ENCODE measurements at regions not wholly inside any gene's neighbourhood (a gene's known extent, or its start where the extent isn't known, plus 50 kb on each side); places are given as distances from the start of the nearest gene placed in this dataset.

- no peak for DNase-seq
Observed at GRCh38 chr7:85567983-85568382, 381.1 kb upstream of the SEMA3D start.

DNA sequence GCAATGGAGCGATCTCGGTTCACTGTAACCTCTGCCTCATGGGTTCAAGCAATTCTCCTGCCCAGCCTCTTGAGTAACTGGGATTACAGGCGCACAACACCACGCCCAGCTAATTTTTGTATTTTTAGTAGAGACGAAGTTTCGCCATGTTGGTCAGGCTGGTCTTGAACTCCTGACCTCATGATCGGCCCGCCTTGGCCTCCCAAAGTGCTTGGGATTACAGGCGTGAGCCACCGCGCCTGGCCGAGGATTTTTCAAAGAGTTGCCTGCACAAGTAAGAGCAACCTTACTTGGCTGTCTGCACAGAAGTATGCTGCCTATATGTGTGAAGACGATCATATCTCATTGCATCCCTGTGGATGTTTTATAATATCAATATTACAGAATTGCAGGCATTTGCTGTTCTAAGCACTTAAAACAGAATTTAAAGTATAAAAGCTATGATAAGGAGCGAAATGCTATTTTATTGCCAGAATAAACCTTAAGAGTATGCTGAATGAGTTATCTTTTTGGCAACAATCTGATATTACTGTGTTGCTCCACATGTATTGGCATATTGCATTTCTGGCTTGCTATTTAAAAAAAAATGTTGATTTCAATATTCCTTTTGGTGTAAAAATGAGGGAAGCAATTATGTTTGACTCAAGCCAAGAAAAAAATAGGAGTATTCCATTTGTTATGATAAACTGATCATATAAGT is 379.4 kb upstream of the SEMA3D start:
- DNase-seq, result peak; percentile 82

- peak; percentile 87 for DNase-seq
Observed at GRCh38 chr7:85565276-85565675, 378.4 kb upstream of the SEMA3D start.

GRCh38 chr7:85564861-85565260 is 378.0 kb upstream of the SEMA3D start:
- peak; percentile 90 for DNase-seq

DNA sequence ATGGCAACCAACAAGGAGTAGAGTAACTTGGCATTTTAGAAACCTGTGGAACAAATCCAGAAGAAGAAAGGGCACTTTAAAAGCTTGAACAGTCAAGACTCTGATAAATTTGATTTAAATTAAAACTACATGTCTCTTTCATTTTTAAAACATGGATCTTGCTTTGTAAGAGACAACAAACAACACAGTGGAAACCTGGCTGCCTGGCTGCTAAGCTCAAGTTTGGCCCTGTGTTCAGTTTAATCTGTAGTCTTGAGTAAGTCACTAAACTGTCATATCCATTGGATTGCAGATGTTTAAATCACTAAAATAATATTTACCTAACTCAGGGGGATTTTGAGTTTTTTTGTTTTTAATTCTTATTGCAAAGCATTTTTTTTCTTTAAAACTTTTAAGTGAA is 374.9 kb upstream of the SEMA3D start:
- DNase-seq, result peak; percentile 24

DNA sequence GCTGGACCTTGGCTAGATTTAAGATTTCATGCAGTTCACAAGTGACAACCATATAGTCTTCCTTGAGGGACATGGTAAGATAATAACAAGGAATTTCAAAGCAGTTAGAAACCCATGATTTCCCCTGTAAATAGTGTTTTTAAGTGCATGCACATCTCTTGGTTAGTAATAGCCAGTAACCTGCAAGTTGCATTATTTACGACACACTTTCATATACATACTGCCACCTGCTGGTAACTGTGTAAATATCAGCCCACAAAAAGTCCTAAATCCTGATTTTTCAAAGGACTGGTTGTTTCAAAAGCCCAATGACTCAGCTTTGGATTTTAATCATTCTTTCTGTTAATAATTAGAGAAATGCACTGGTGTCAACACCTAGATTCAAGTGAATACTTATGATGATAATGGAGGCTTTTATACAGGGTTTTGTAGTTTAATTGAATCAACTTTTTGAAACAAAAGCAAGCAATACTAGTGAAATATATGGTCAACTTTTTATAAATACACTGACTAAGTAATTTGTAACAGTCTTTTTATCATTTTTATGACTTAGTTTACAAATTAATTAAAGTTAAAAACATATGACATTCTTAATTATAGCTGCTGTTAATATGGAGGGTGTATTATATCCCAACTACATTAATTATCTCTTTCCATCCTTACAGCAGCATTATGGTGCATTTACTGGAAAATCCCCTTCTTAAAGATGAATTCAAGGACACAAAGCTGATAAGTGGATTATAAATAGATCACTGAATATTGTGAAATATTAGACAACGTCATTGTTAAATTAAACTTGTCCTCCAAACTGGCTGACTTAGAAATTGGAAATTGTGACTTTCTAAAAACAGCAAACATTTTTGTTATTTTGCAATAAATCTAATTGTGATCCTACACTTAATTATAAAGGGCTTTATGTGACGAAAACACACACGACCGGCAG is 367.7 kb upstream of the SEMA3D start:
- peak; percentile 65 for DNase-seq

- no peak for DNase-seq
Observed at GRCh38 chr7:85535974-85536729, 349.3 kb upstream of the SEMA3D start.

DNA sequence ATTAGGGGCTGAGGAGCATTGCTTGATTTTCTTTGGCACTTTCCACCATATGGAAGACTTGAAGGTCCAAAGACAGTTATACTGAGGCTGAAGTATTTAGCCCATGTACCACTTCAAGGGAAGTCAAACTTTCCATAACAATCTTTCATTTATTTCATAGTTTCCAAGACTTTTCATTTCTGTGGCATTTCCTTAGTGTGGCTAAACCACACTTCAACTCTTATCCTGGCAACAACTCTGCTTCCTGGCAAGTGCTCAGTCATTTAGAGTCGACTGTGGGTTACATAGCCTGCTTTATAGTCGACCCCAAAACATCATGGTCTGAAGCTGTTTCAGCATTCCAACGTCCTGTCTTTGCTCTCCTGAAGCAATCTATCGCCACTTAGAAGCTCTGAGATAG is 343.0 kb upstream of the SEMA3D start:
- no peak for DNase-seq

- DNase-seq, result peak; percentile 13
Observed at GRCh38 chr7:85529201-85529600, 342.3 kb upstream of the SEMA3D start.

DNA sequence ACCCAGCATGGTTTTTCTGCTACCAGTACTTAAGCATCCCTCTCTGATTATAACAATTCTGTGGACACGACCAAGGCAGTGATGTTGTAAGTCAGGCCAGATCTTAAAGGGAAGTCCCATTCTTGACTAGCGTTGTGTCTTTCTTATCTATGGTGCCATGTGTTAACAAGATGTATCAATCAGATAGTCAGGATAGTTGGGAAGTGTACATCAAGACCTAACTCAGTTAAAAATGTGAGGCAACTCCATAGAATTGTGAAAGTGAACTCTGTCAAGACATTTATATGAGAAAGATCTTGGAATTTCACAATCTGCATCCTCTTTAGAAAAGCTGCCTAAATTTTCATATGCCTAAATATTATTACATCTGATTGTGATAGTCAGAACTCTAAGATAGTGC is 341.7 kb upstream of the SEMA3D start:
- DNase-seq, result no peak

DNA sequence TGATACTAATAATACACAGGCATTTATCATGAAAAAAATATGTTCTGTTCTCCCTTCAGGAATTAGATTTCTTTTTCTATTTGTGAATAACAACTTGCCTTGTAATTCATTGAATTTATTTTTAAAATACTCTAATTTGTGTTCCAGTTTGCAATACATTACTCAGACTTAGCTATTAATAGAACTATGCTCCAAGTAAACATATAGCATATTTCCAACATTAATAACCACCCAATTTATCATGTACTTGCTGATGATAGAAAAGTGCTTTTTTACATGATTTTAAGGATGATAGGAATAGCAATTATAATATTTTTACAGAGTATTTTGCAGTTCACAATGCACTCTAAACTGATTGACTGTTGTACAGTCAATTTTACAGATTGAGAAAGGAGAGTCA is 338.8 kb upstream of the SEMA3D start:
- DNase-seq, result no peak

GRCh38 chr7:85522070-85522469 is 335.2 kb upstream of the SEMA3D start:
- no peak for DNase-seq

DNA sequence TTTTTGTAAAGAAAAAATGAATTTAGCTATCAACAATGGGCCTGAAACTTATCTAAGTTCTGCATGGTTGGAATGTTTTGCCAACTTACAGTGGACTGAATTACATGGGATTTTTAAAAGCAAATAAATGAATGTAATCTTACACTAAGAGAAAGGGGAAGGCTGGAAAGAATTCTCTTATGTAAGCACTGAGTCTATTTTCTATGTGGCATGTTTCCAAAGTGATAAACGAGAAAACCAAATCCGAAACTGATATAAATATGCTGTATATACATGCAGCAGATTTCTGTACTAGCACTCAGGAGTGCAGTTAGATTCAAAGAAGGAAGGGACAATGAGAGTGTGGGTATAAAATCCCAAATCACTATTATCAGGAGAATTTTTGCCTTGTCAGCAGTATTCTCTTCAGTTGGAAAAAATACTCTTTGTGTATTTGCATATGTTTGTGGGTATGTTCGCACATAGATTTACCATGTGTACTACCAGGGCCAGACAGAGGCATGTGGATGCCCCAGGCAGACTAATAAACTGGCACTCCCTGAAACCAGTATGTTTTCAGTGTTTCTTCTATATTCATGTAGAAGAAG is 334.3 kb upstream of the SEMA3D start:
- DNase-seq, result peak; percentile 36

GRCh38 chr7:85520175-85520574 is 333.3 kb upstream of the SEMA3D start:
- peak; percentile 9 for DNase-seq

DNA sequence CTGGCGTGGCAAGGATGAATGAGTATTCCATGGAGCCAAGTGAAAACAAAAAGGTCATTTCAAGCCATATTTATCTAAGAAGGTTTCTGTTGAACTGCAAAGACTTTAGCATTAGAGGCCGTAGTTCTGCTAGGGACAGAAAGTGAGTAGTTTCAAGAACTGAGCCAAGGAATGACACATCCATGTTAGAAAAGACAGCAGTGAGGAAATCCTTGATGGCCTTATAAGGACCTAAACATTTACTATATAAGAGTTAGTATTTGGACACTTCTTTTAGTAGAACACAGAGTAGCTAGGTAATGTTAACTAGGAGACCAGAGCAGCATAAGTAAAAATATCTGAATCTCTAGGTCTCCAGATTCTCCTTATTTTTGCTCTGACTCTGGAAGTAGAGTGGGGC is 329.8 kb upstream of the SEMA3D start:
- DNase-seq, result no peak

DNA sequence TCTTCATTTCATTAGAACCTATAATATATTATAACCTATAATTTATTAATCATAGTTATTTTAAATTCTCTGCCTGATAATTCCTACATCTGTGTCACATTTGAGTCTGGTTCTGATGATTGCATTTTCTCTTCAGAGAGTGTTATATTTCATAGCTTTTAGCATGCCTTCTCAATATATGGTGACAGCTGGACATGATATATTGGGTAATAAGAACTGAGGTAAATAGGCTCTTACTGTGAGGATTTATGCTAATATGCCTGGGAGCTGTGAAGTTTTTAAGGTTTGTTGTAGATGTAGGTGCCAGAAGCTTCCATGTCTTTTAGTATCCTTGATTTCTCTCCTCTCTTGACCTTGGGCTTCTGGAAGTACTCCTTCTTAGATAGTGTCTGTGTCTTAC is 325.9 kb upstream of the SEMA3D start:
- DNase-seq, result no peak

GRCh38 chr7:85510287-85510686 is 323.4 kb upstream of the SEMA3D start:
- DNase-seq, result no peak

DNA sequence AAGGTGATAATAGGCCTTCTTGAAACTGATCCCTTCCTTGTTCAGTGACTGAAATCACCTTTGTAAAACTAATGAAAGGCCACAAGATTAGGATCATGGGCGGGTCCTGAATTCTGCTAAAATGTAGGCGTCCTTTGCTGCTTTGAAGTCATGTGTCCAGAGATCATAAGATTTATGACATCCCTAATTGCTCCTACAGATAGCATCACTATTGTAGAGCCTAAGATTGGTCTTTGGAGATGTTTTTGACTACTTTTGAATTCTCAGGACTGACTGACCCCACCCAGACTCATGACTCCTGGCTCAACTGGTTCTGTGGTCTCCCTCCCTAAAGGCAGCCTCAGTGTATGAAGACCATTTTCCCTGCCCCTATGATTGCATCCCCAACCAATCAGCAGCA is 322.6 kb upstream of the SEMA3D start:
- no peak for DNase-seq

GRCh38 chr7:85508642-85509410 is 322.0 kb upstream of the SEMA3D start:
- no peak for DNase-seq

GRCh38 chr7:85498031-85498430 is 311.2 kb upstream of the SEMA3D start:
- DNase-seq, result peak; percentile 52

GRCh38 chr7:85489498-85489897 is 302.6 kb upstream of the SEMA3D start:
- no peak for DNase-seq

DNA sequence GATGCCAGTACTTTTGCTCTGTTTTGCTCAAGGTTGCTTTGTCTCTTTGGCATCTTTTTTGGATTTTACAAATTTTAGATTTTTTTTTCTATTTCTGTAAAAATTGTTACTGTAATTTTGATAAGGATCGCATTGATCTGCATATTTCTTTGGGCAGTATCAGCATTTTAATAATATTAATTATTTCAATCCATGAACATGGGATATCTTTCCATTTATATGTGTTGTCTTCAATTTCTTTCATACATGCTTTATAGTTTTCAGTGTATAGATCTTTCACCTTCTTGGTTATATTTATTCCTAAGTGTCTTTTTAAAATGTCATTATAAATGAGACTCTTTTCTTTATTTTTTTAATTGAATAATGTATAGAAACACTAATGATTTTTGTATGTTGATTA is 301.6 kb upstream of the SEMA3D start:
- DNase-seq, result no peak
